ENCODE measurements at regions not wholly inside any gene's neighbourhood (a gene's known extent, or its start where the extent isn't known, plus 50 kb on each side); places are given as distances from the start of the nearest gene placed in this dataset.

DNA sequence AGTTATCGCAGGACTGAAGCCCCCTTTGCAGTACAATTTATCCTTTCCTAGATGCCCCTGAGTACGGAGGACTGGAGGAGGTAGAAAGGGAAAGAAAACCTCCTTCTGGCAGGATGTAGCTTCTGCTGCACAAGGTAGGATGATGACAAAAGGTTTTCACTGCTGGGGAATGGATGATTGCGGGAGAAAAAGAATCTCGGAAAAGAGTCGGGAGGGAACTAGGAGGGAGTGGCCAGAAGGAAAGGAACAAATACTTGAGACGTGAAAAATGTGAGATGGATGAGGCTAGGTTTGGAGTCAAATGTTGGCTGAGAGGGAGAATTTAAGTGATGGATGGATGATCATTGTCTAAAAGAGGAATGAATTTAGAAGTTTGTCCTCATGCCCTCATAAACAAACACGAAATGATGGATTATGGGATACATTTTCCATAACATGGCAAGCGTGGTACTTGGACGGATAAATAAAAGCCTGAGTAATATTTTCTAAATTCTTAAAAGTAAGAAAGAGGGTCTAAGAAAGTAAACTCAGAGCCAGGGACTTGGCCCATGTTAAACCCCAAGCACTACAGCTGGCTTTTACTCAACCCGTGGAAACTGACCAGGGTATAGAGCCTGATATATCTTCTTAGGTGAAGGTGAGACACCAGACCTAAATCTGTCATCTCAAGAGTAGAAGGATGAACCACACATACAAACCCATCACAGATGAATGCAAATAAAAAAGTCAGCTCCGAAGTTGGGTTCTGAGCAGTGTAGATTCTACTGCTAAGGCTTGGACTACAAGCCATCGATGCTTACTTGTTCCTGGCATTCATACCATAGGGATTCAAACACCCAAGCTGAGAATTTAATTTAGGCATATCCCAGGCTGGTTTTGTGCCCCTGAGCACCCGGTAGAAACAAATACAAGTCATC lies 72.4 kb downstream of the HFE start:
- TF ChIP-seq, protein P1, sequence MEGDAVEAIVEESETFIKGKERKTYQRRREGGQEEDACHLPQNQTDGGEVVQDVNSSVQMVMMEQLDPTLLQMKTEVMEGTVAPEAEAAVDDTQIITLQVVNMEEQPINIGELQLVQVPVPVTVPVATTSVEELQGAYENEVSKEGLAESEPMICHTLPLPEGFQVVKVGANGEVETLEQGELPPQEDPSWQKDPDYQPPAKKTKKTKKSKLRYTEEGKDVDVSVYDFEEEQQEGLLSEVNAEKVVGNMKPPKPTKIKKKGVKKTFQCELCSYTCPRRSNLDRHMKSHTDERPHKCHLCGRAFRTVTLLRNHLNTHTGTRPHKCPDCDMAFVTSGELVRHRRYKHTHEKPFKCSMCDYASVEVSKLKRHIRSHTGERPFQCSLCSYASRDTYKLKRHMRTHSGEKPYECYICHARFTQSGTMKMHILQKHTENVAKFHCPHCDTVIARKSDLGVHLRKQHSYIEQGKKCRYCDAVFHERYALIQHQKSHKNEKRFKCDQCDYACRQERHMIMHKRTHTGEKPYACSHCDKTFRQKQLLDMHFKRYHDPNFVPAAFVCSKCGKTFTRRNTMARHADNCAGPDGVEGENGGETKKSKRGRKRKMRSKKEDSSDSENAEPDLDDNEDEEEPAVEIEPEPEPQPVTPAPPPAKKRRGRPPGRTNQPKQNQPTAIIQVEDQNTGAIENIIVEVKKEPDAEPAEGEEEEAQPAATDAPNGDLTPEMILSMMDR (IDR thresholded peaks at IDR 0.05; ENCODE audit: unreplicated experiment), result no peak

DNA sequence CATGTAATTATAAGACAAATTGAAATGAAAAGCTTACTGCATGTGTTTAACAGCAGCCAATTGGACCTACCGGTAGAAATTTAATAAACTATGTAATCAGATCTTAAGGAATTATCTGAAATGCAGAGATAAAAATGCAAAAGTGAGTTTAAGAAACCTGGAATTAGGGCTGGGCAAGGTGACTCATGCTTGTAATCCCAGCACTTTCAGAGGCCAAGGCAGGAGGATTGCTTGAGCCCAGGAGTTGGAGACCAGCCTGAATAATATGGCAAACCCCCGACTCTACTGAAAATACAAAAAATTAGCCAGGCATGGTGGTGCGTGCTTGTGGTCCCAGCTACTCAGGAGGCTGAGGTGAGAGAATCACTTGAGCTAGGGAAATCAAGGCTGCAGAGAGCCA lies 74.1 kb downstream of the HFE start:
- peaks cover 17% of the 10 kb centered on the region for H3K4me1 Mint-ChIP-seq (ENCODE audit: unreplicated experiment)
- no peak for DNase-seq (ENCODE audit: low spot score)
- no peaks in the 10 kb centered on the region for H3K9me3 Mint-ChIP-seq (ENCODE audit: unreplicated experiment)
- TF ChIP-seq, protein P1 (IDR thresholded peaks at IDR 0.05; ENCODE audit: unreplicated experiment), result no peak
- peaks cover 8% of the 10 kb centered on the region for H3K27me3 Mint-ChIP-seq (ENCODE audit: unreplicated experiment)
- no peak overlapping the region for H3K27ac Mint-ChIP-seq (ENCODE audit: unreplicated experiment)
- H3K36me3 Mint-ChIP-seq (ENCODE audit: low read depth, unreplicated experiment), result peaks cover 5% of the 10 kb centered on the region
- no peak overlapping the region for H3K4me3 Mint-ChIP-seq (ENCODE audit: unreplicated experiment)

More for the DNA sequence above, 72.4 kb downstream of the HFE start:
- Mint-ChIP-seq H3K36me3 (ENCODE audit: low read depth, unreplicated experiment) (peaks cover 9% of the 10 kb centered on the region), H3K9me3 (ENCODE audit: unreplicated experiment) (no peaks in the 10 kb centered on the region), H3K4me1 (ENCODE audit: unreplicated experiment) (peaks cover 27% of the 10 kb centered on the region), H3K4me3 (ENCODE audit: unreplicated experiment) (peak overlapping the region; percentile 90), H3K27me3 (ENCODE audit: unreplicated experiment) (peaks cover 20% of the 10 kb centered on the region), H3K27ac (ENCODE audit: unreplicated experiment) (peak overlapping the region; percentile 98)
- no peak for DNase-seq (ENCODE audit: low spot score)

DNA sequence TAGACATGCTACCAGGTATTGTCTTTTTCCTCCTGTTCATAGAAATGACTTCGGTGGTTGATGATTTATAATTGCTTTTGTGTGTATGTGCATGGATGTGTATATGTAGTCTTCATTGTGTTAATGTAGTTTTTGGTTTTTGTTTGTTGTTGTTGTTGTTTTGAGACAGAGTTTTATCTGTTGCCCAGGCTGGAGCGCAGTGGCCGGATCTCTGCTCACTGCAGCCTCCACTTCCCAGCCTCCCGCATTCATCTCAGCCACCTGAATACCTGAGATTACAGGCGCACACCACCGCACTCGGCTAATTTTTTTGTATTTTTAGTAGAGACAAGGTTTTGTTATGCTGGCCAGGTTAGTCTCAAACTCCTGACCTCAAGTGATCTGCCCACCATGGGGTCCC lies 75.2 kb downstream of the HFE start:
- H3K27me3 Mint-ChIP-seq (ENCODE audit: unreplicated experiment), result peaks cover 7% of the 10 kb centered on the region
- no peak overlapping the region for H3K27ac Mint-ChIP-seq (ENCODE audit: unreplicated experiment)
- DNase-seq (ENCODE audit: low spot score), result no peak
- TF ChIP-seq, protein P1 (IDR thresholded peaks at IDR 0.05; ENCODE audit: unreplicated experiment), result no peak
- no peaks in the 10 kb centered on the region for H3K9me3 Mint-ChIP-seq (ENCODE audit: unreplicated experiment)
- H3K36me3 Mint-ChIP-seq (ENCODE audit: low read depth, unreplicated experiment), result peaks cover 5% of the 10 kb centered on the region
- H3K4me3 Mint-ChIP-seq (ENCODE audit: unreplicated experiment), result no peak overlapping the region
- peaks cover 17% of the 10 kb centered on the region for H3K4me1 Mint-ChIP-seq (ENCODE audit: unreplicated experiment)

DNA sequence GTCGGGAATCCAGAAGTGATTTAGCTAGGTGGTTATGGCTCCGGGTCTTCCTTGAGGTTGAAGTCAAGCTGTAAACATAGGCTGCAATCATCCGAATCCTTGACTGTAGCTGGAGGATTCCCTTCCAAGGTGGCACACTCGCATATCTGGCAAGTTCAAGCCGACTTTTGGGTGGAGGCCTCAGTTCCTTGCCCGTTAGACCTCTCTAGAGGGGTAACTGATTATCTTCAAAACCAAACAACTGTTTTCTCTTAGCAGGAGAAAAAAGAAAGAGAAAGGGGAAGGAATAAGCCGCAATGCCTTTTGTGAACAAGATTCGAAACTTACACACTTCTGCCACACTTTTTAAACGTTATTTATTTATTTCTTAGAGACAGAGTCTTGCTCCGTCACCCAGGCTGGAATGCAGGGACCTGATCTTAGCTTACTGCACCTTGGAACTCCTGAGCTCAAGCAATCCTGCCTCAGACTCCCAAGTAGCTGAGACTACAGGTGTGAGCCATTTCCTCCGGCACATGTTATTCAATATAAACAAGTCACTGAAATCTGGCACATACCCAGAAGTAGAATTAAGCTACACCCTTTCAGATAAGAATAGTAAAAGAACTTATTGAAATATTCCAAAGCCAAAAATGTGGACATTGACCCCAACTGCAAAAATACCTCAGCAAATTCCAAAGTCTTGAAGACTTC lies 76.3 kb downstream of the HFE start:
- no peaks in the 10 kb centered on the region for H3K36me3 Mint-ChIP-seq (ENCODE audit: low read depth, unreplicated experiment)
- peaks cover 10% of the 10 kb centered on the region for H3K4me1 Mint-ChIP-seq (ENCODE audit: unreplicated experiment)
- TF ChIP-seq, protein P1 (IDR thresholded peaks at IDR 0.05; ENCODE audit: unreplicated experiment), result no peak
- H3K9me3 Mint-ChIP-seq (ENCODE audit: unreplicated experiment), result no peaks in the 10 kb centered on the region
- no peaks in the 10 kb centered on the region for H3K27me3 Mint-ChIP-seq (ENCODE audit: unreplicated experiment)
- no peak for DNase-seq (ENCODE audit: low spot score)
- H3K27ac Mint-ChIP-seq (ENCODE audit: unreplicated experiment), result no peak overlapping the region
- H3K4me3 Mint-ChIP-seq (ENCODE audit: unreplicated experiment), result no peak overlapping the region

DNA sequence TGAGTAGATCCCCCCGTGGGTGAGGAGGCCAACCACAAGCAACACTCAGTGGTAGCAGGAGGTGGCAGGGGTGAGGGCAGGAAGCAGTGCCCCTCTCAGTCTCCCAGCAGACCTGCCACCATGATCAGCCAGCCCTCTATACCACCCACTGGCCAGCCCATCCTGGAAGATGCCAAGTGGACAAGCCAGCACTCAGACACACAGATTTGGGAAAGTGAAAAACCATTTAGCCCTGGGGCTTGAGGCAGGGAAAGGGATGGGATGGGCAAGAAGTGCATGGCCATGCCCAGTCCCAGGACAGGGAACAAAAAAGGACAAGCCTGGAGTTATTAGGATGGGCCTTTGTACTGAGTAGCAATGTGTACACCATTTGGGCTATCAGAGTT lies 76.9 kb downstream of the HFE start:
- H3K4me3 Mint-ChIP-seq (ENCODE audit: unreplicated experiment), result no peak overlapping the region
- no peak for DNase-seq (ENCODE audit: low spot score)
- TF ChIP-seq, protein P1 (IDR thresholded peaks at IDR 0.05; ENCODE audit: unreplicated experiment), result no peak
- no peaks in the 10 kb centered on the region for H3K27me3 Mint-ChIP-seq (ENCODE audit: unreplicated experiment)
- peaks cover 8% of the 10 kb centered on the region for H3K4me1 Mint-ChIP-seq (ENCODE audit: unreplicated experiment)
- H3K27ac Mint-ChIP-seq (ENCODE audit: unreplicated experiment), result no peak overlapping the region
- no peaks in the 10 kb centered on the region for H3K36me3 Mint-ChIP-seq (ENCODE audit: low read depth, unreplicated experiment)
- H3K9me3 Mint-ChIP-seq (ENCODE audit: unreplicated experiment), result no peaks in the 10 kb centered on the region
